Testis (tissue), 2 donors: ENCODE measurements at regions not wholly inside any gene's neighbourhood (a gene's known extent, or its start where the extent isn't known, plus 50 kb on each side); places are given as distances from the start of the nearest gene placed in this dataset.

ENCODE experiments used
- DNase-seq: peaks from one replicate; pipeline ENCODE4 v3.0.0-alpha.2; 2019
- H3K27ac ChIP-seq, 2 donors: fragments of 200-600 bp; sonication (generic); one replicate each; pipeline ENCODE4 v1.5.1; 2019
- H3K27me3 ChIP-seq: fragments of 200-600 bp; sonication (generic); one replicate; pipeline ENCODE4 v1.5.1; 2019
- H3K36me3 ChIP-seq: fragments of 200-600 bp; sonication (generic); one replicate; pipeline ENCODE4 v1.5.1; 2017; ENCODE audit warnings: low read depth; ENCODE audit errors: missing control alignments
- H3K4me1 ChIP-seq: fragments of 200-600 bp; sonication (generic); one replicate; pipeline ENCODE4 v1.5.1; 2019
- H3K4me3 ChIP-seq, 2 donors: fragments of 200-600 bp; sonication (generic); one replicate each; pipeline ENCODE4 v1.5.1; 2017 to 2019
- H3K9me3 ChIP-seq: fragments of 200-600 bp; sonication (generic); one replicate; pipeline ENCODE4 v1.5.1; 2017
- CTCF ChIP-seq, 3 experiments: fragments of 450-650 bp in 2 of 3; fragments of 200-600 bp in 1 of 3; sonication (generic) in 1 of 3; IDR thresholded peaks; one replicate each; pipeline ENCODE4 v1.5.1; 2016 to 2019; ENCODE audit warnings: antibody characterized with exemption in 3 of 3, mild to moderate bottlenecking in 2 of 3, moderate library complexity in 1 of 3
- POLR2A ChIP-seq: fragments of 450-650 bp; IDR thresholded peaks from one replicate; pipeline ENCODE4 v1.6.1; 2017; ENCODE audit warnings: antibody characterized with exemption, mild to moderate bottlenecking, moderate library complexity
- WGBS, 2 donors: methylation state at CpG; one replicate each; pipeline ENCODE4 v1.1.5; 2018; 5-methylcytosine and 5-hydroxymethylcytosine counted together
- intact Hi-C: fragments of 100-400 bp; cut with DNase I; formaldehyde crosslinking; loops from one replicate; pipeline ENCODE4 v1.15.1; 2023; ENCODE audit warnings: low total_unique reads

GRCh38 chr2:221073326-221074049 lies 498.6 kb downstream of the EPHA4 start:
- H3K4me3 ChIP-seq = no peak overlapping the region
- TF ChIP-seq POLR2A = no peak
- no peak for TF ChIP-seq CTCF (IDR thresholded peaks at IDR 0.05)
- H3K36me3 ChIP-seq = no peaks in the 10 kb centered on the region
- H3K27me3 ChIP-seq = no peaks in the 10 kb centered on the region
- DNase-seq = no peak
- no peak overlapping the region for H3K27ac ChIP-seq
- no peaks in the 10 kb centered on the region for H3K9me3 ChIP-seq
- WGBS, 2 donors = 87 to 88% methylated on average over 4 of the region's 4 CpGs
- intact Hi-C loops = no loop called here
- no peaks in the 10 kb centered on the region for H3K4me1 ChIP-seq

- no peak for TF ChIP-seq CTCF (IDR thresholded peaks at IDR 0.05)
- no peak for TF ChIP-seq POLR2A
- intact Hi-C loops = no loop called here
- no peak overlapping the region for H3K4me3 ChIP-seq
- H3K27ac ChIP-seq = no peak overlapping the region
- no peaks in the 10 kb centered on the region for H3K4me1 ChIP-seq
- 98% methylated on average over 4 of the region's 4 CpGs for WGBS, 2 donors
- H3K27me3 ChIP-seq = no peaks in the 10 kb centered on the region
- DNase-seq = no peak
- H3K36me3 ChIP-seq = no peaks in the 10 kb centered on the region
- no peaks in the 10 kb centered on the region for H3K9me3 ChIP-seq
These were observed 497.9 kb downstream of the EPHA4 start for GRCh38 chr2:221074238-221074637.

GRCh38 chr2:221075203-221075602 lies 496.9 kb downstream of the EPHA4 start:
- 15 to 34% methylated on average over 3 of the region's 3 CpGs for WGBS, 2 donors
- Histone ChIP-seq H3K9me3 (no peaks in the 10 kb centered on the region), H3K36me3 (no peaks in the 10 kb centered on the region), H3K27ac (no peak overlapping the region), H3K4me3 (no peak overlapping the region), H3K4me1 (no peaks in the 10 kb centered on the region), H3K27me3 (no peaks in the 10 kb centered on the region)
- intact Hi-C loops = no loop called here
- DNase-seq = no peak
- no peak for TF ChIP-seq CTCF (IDR thresholded peaks at IDR 0.05)
- TF ChIP-seq POLR2A = no peak

- Histone ChIP-seq H3K27ac (no peak overlapping the region), H3K4me3 (no peak overlapping the region), H3K9me3 (no peaks in the 10 kb centered on the region), H3K36me3 (no peaks in the 10 kb centered on the region), H3K4me1 (no peaks in the 10 kb centered on the region), H3K27me3 (no peaks in the 10 kb centered on the region)
- WGBS, 2 donors = 89 to 93% methylated on average over 3 of the region's 3 CpGs
- DNase-seq = no peak
- TF ChIP-seq POLR2A = no peak
- no peak for TF ChIP-seq CTCF (IDR thresholded peaks at IDR 0.05)
- intact Hi-C loops = no loop called here
These were observed 494.9 kb downstream of the EPHA4 start for GRCh38 chr2:221077251-221077650.

- no peak for DNase-seq
- WGBS, 2 donors = 89 to 96% methylated on average over 3 of the region's 3 CpGs
These were observed 494.3 kb downstream of the EPHA4 start for GRCh38 chr2:221077799-221078198.

More at GRCh38 chr2:221077799-221078198, 494.3 kb downstream of the EPHA4 start:
- no peaks in the 10 kb centered on the region for H3K36me3 ChIP-seq
- intact Hi-C loops = no loop called here
- H3K4me1 ChIP-seq = no peaks in the 10 kb centered on the region
- H3K27ac ChIP-seq = no peak overlapping the region
- no peak overlapping the region for H3K4me3 ChIP-seq
- H3K27me3 ChIP-seq = no peaks in the 10 kb centered on the region
- TF ChIP-seq POLR2A = no peak
- TF ChIP-seq CTCF (IDR thresholded peaks at IDR 0.05) = no peak
- no peaks in the 10 kb centered on the region for H3K9me3 ChIP-seq
